Breast epithelium (tissue), 3 donors: ENCODE measurements at regions not wholly inside any gene's neighbourhood (a gene's known extent, or its start where the extent isn't known, plus 50 kb on each side); places are given as distances from the start of the nearest gene placed in this dataset.

ENCODE experiments used
- POLR2AphosphoS5 ChIP-seq, 3 donors: sonication (generic); formaldehyde crosslinking; IDR thresholded peaks; one replicate each; pipeline ENCODE4 v1.6.1; 2017; ENCODE audit warnings: antibody characterized with exemption in 3 of 3
- TF ChIP-seq, protein P1 (sequence below), 3 donors: fragments of 450-650 bp; IDR thresholded peaks; one replicate each; pipeline ENCODE4 v1.5.1; 2016 to 2017; ENCODE audit warnings: antibody characterized with exemption in 3 of 3, mild to moderate bottlenecking in 3 of 3, moderate library complexity in 3 of 3

GRCh38 chr3:75076481-75076880, 462.0 kb upstream of the CNTN3 start:
- TF ChIP-seq, protein P1, sequence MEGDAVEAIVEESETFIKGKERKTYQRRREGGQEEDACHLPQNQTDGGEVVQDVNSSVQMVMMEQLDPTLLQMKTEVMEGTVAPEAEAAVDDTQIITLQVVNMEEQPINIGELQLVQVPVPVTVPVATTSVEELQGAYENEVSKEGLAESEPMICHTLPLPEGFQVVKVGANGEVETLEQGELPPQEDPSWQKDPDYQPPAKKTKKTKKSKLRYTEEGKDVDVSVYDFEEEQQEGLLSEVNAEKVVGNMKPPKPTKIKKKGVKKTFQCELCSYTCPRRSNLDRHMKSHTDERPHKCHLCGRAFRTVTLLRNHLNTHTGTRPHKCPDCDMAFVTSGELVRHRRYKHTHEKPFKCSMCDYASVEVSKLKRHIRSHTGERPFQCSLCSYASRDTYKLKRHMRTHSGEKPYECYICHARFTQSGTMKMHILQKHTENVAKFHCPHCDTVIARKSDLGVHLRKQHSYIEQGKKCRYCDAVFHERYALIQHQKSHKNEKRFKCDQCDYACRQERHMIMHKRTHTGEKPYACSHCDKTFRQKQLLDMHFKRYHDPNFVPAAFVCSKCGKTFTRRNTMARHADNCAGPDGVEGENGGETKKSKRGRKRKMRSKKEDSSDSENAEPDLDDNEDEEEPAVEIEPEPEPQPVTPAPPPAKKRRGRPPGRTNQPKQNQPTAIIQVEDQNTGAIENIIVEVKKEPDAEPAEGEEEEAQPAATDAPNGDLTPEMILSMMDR (IDR thresholded peaks at IDR 0.05) = no peak
- TF ChIP-seq POLR2AphosphoS5 (IDR thresholded peaks at IDR 0.05) = no peak
